Hepatic stellate cell (primary cell): ENCODE measurements at regions not wholly inside any gene's neighbourhood (a gene's known extent, or its start where the extent isn't known, plus 50 kb on each side); places are given as distances from the start of the nearest gene placed in this dataset.

ENCODE experiments used
- DNase-seq: peaks from one replicate; pipeline ENCODE4 v3.0.0; 2011; ENCODE audit warnings: low spot score

GRCh38 chr13:88866195-88866594 is 1195.0 kb downstream of the SLITRK5 start:
- no peak for DNase-seq

- DNase-seq: no peak
Observed at GRCh38 chr13:88883741-88884140, 1212.6 kb downstream of the SLITRK5 start.

GRCh38 chr13:88887045-88887662 is 1216.0 kb downstream of the SLITRK5 start:
- no peak for DNase-seq

- no peak for DNase-seq
Observed at GRCh38 chr13:88895261-88895941, 1224.2 kb downstream of the SLITRK5 start.

- no peak for DNase-seq
Observed at GRCh38 chr13:88896466-88896865, 1225.3 kb downstream of the SLITRK5 start.

GRCh38 chr13:88908961-88909441 is 1237.8 kb downstream of the SLITRK5 start:
- no peak for DNase-seq

GRCh38 chr13:88919970-88920628 is 1248.9 kb downstream of the SLITRK5 start:
- no peak for DNase-seq

- DNase-seq: no peak
Observed at GRCh38 chr13:88925954-88926353, 1254.8 kb downstream of the SLITRK5 start.

- no peak for DNase-seq
Observed at GRCh38 chr13:88926890-88927502, 1255.8 kb downstream of the SLITRK5 start.

- DNase-seq: no peak
Observed at GRCh38 chr13:88932950-88933349, 1261.8 kb downstream of the SLITRK5 start.

- DNase-seq: no peak
Observed at GRCh38 chr13:88937384-88937783, 1266.2 kb downstream of the SLITRK5 start.

GRCh38 chr13:88945793-88946192 is 1274.6 kb downstream of the SLITRK5 start:
- no peak for DNase-seq

- no peak for DNase-seq
Observed at GRCh38 chr13:88948501-88948900, 1277.3 kb downstream of the SLITRK5 start.

GRCh38 chr13:88958821-88959220 is 1287.7 kb downstream of the SLITRK5 start:
- DNase-seq: no peak

- no peak for DNase-seq
Observed at GRCh38 chr13:88976466-88976865, 1305.3 kb downstream of the SLITRK5 start.

- no peak for DNase-seq
Observed at GRCh38 chr13:88978607-88979006, 1307.4 kb downstream of the SLITRK5 start.

- no peak for DNase-seq
Observed at GRCh38 chr13:88979465-88980175, 1308.4 kb downstream of the SLITRK5 start.

- DNase-seq: no peak
Observed at GRCh38 chr13:89003656-89004055, 1332.5 kb downstream of the SLITRK5 start.

GRCh38 chr13:89011615-89012014 is 1340.4 kb downstream of the SLITRK5 start:
- no peak for DNase-seq

- DNase-seq: no peak
Observed at GRCh38 chr13:89027694-89028306, 1356.6 kb downstream of the SLITRK5 start.

- no peak for DNase-seq
Observed at GRCh38 chr13:89029062-89029461, 1357.9 kb downstream of the SLITRK5 start.

- no peak for DNase-seq
Observed at GRCh38 chr13:89034015-89034414, 1362.8 kb downstream of the SLITRK5 start.
